HCT116 (cell line): ENCODE measurements at regions not wholly inside any gene's neighbourhood (a gene's known extent, or its start where the extent isn't known, plus 50 kb on each side); places are given as distances from the start of the nearest gene placed in this dataset.

ENCODE experiments used
- ATAC-seq: fragments of 200-7000 bp; cut with Tn5 transposase; 2 replicates; pipeline ENCODE4 v1.9.1; 2020; ENCODE audit warnings: mild to moderate bottlenecking, moderate library complexity
- BruUV-seq: library from RNA; stranded (reverse); fragments of 400-500 nt; replicated peaks from 2 replicates; lab custom pipeline; 2021; lab: Mats Ljungman, UMichigan
- CTCF ChIA-PET: fragments of 300-600 bp; sonication (Branson Sonifier 250); formaldehyde crosslinking; loops from one replicate; lab custom pipeline; 2021; ENCODE audit warnings: antibody characterized with exemption; lab: Charles Lee
- POLR2A ChIA-PET: fragments of 300-600, 350-600 bp; sonication (Branson Sonifier 250); formaldehyde crosslinking; loops from one replicate; lab custom pipeline; 2021; ENCODE audit warnings: antibody characterized with exemption; lab: Charles Lee
- RAD21 ChIA-PET, 2 experiments: fragments of 300-600 bp; sonication (Branson Sonifier 250); formaldehyde crosslinking; loops; one replicate each; lab custom pipeline; 2023; ENCODE audit warnings: low total read pairs in 2 of 2; ENCODE audit not compliant: uncharacterized antibody in 2 of 2, unreplicated experiment in 2 of 2, low non-redundant PET in 1 of 2; lab: Charles Lee
- DNase-seq: peaks from one replicate; pipeline ENCODE4 v3.0.0-alpha.2; 2010; ENCODE audit warnings: low read depth, low spot score
- H2AFZ ChIP-seq: fragments of 200-600 bp; shearing (Covaris generic), sonication (generic); 2 replicates; pipeline ENCODE4 v1.6.1; 2017; ENCODE audit warnings: low read depth, mixed run types, mixed read lengths, antibody characterized with exemption, low read length; ENCODE audit not compliant: poor library complexity, severe bottlenecking
- H3K27ac ChIP-seq: 2 replicates; pipeline ENCODE4 v1.5.1; 2012; ENCODE audit warnings: low read depth, low read length
- H3K27me3 ChIP-seq: fragments of 200-600 bp; sonication (generic); 2 replicates; pipeline ENCODE4 v1.6.1; 2016; ENCODE audit warnings: mixed run types, low read length, mixed read lengths; ENCODE audit not compliant: insufficient read depth
- H3K36me3 ChIP-seq, 2 experiments: fragments of 200-500 bp in 1 of 2; fragments of 200-600 bp in 1 of 2; sonication (Bioruptor generic) in 1 of 2; sonication (generic) in 1 of 2; 2 replicates each; pipeline versions ENCODE4 v1.5.1 to v1.6.1; 2014 to 2016; ENCODE audit warnings: low read length in 2 of 2, inconsistent platforms in 1 of 2, mixed read lengths in 1 of 2, mixed run types in 1 of 2; ENCODE audit not compliant: insufficient read depth in 2 of 2, control insufficient read depth in 1 of 2
- H3K4me1 ChIP-seq, 2 experiments: fragments of 200-600 bp in 1 of 2; sonication (generic) in 1 of 2; 2 replicates each; pipeline versions ENCODE4 v1.5.1 to v1.6.1; 2012 to 2017; ENCODE audit warnings: low read length in 2 of 2, inconsistent platforms in 1 of 2, mild to moderate bottlenecking in 1 of 2, mixed read lengths in 1 of 2, mixed run types in 1 of 2, moderate library complexity in 1 of 2; ENCODE audit not compliant: insufficient read depth in 2 of 2, control insufficient read depth in 1 of 2
- H3K4me2 ChIP-seq: fragments of 200-600 bp; sonication (generic); 2 replicates; pipeline ENCODE4 v1.6.1; 2017; ENCODE audit warnings: mixed run types, low read length, mixed read lengths
- H3K4me3 ChIP-seq, 2 experiments: fragments of 200-600 bp in 1 of 2; sonication (generic) in 1 of 2; replicated peaks in 1 of 2; 2 replicates each; pipeline ENCODE4 v1.5.1; 2011 to 2016; ENCODE audit warnings: low read length in 2 of 2, control low read depth in 1 of 2, low read depth in 1 of 2, mild to moderate bottlenecking in 1 of 2, mixed read lengths in 1 of 2, mixed run types in 1 of 2
- H3K79me2 ChIP-seq: fragments of 200-600 bp; sonication (generic); 2 replicates; pipeline ENCODE4 v1.6.1; 2017; ENCODE audit warnings: mild to moderate bottlenecking, mixed run types, low read length, moderate library complexity, mixed read lengths; ENCODE audit not compliant: insufficient read depth
- H3K9ac ChIP-seq: fragments of 200-600 bp; sonication (generic); 2 replicates; pipeline ENCODE4 v1.6.1; 2016; ENCODE audit warnings: low read length, mixed read lengths
- H3K9me2 ChIP-seq: fragments of 200-600 bp; sonication (generic), shearing (Covaris generic); 2 replicates; pipeline ENCODE4 v1.6.1; 2017; ENCODE audit warnings: mixed run types, mild to moderate bottlenecking, moderate library complexity; ENCODE audit not compliant: insufficient read depth
- H3K9me3 ChIP-seq, 2 experiments: fragments of 200-500 bp in 1 of 2; fragments of 200-600 bp in 1 of 2; sonication (Bioruptor generic) in 1 of 2; sonication (generic) in 1 of 2; 2 replicates each; pipeline ENCODE4 v1.6.1; 2014 to 2017; ENCODE audit warnings: low read length in 2 of 2, mixed read lengths in 2 of 2, inconsistent platforms in 1 of 2, low read depth in 1 of 2, mild to moderate bottlenecking in 1 of 2, mixed run types in 1 of 2, moderate library complexity in 1 of 2; ENCODE audit not compliant: control insufficient read depth in 1 of 2, insufficient read depth in 1 of 2
- H4K20me1 ChIP-seq: fragments of 200-600 bp; sonication (generic), shearing (Covaris generic); 2 replicates; pipeline ENCODE4 v1.6.1; 2017; ENCODE audit warnings: mixed run types, mild to moderate bottlenecking, moderate library complexity; ENCODE audit not compliant: insufficient read depth
- EGR1 ChIP-seq: IDR thresholded peaks from 2 replicates; pipeline ENCODE4 v1.6.1; 2012; ENCODE audit warnings: low read depth
- ELF1 ChIP-seq: IDR thresholded peaks from 2 replicates; pipeline ENCODE4 v1.6.1; 2012; ENCODE audit warnings: low read depth, borderline replicate concordance
- EZH2phosphoT487 ChIP-seq: fragments of 200-600 bp; IDR thresholded peaks from 2 replicates; pipeline ENCODE4 v1.6.1; 2018; ENCODE audit warnings: antibody characterized with exemption, borderline replicate concordance
- FOSL1 ChIP-seq: IDR thresholded peaks from 2 replicates; pipeline ENCODE4 v1.6.1; 2012; ENCODE audit warnings: low read depth
- POLR2A ChIP-seq: IDR thresholded peaks from 2 replicates; pipeline ENCODE4 v1.7.0; 2011; ENCODE audit warnings: borderline replicate concordance; ENCODE audit not compliant: insufficient read depth, insufficient read length; ENCODE audit errors: extremely low read depth
- POLR2AphosphoS5 ChIP-seq: IDR thresholded peaks from 2 replicates; pipeline ENCODE4 v1.6.1; 2011; ENCODE audit warnings: mild to moderate bottlenecking, low read depth, low read length, moderate library complexity
- RAD21 ChIP-seq: IDR thresholded peaks from 2 replicates; pipeline ENCODE4 v1.6.1; 2012; ENCODE audit warnings: low read depth, mild to moderate bottlenecking
- SIN3A ChIP-seq: IDR thresholded peaks from 2 replicates; pipeline ENCODE4 v1.6.1; 2012; ENCODE audit warnings: low read depth
- SP1 ChIP-seq: IDR thresholded peaks from 2 replicates; pipeline ENCODE4 v1.6.1; 2012; ENCODE audit warnings: low read depth
- SRF ChIP-seq: IDR thresholded peaks from 2 replicates; pipeline ENCODE4 v1.6.1; 2012; ENCODE audit warnings: low read depth
- TCF7L2 ChIP-seq: IDR thresholded peaks from 2 replicates; pipeline ENCODE4 v1.7.0; 2011; ENCODE audit warnings: borderline replicate concordance, inconsistent platforms; ENCODE audit not compliant: insufficient read depth, insufficient read length; ENCODE audit errors: extremely low read depth
- YY1 ChIP-seq: IDR thresholded peaks from 2 replicates; pipeline ENCODE4 v1.6.1; 2011; ENCODE audit warnings: low read length, low read depth, moderate library complexity, mild to moderate bottlenecking; ENCODE audit not compliant: insufficient replicate concordance; ENCODE audit errors: extremely low read depth
- ZNF274 ChIP-seq: fragments of 200-500 bp; sonication (Bioruptor generic); IDR thresholded peaks from 2 replicates; pipeline ENCODE4 v1.6.1; 2014; ENCODE audit warnings: mild to moderate bottlenecking, low read depth, low read length, inconsistent platforms
- intact Hi-C: fragments of 100-400 bp; cut with micrococcal nuclease; formaldehyde crosslinking; loops from 2 replicates; pipeline ENCODE4 v1.10.0; 2022
- TF ChIP-seq, protein P1 (sequence below): IDR thresholded peaks from 2 replicates; pipeline ENCODE4 v1.6.1; 2012

- H3K4me2 ChIP-seq = no peak overlapping the region
- POLR2A ChIA-PET = no interaction called here
Measured at GRCh38 chr21:38930853-38931252, 125.1 kb downstream of the ETS2 start.

DNA sequence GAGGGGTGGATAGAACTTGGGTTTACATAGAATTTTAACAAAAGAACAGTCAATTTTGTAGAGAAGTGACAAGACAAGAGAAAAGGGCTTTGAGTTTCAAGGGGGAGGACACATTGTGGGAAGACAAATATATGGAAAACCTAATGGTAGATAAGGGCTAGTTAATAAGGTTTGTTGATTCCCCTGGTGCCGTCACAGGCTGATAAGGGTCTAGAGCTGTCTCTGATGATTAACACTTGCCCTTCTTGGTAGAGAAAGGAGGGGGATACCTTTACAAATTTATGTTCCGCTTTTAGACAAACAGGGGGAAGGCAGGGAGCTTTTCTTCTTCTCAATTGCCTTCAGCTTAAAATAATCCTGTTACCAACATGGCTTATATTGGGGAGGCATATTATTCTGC, 124.3 kb downstream of the ETS2 start:
- Histone ChIP-seq H3K9me3 (no peaks in the 10 kb centered on the region), H3K4me3 (no peak overlapping the region), H4K20me1 (no peaks in the 10 kb centered on the region), H3K4me2 (no peak overlapping the region), H2AFZ (no peak overlapping the region), H3K9ac (no peak overlapping the region), H3K27me3 (no peaks in the 10 kb centered on the region), H3K4me1 (peaks cover 12% of the 10 kb centered on the region in 2 experiments), H3K36me3 (no peaks in the 10 kb centered on the region), H3K27ac (no peak overlapping the region), H3K79me2 (no peaks in the 10 kb centered on the region), H3K9me2 (no peaks in the 10 kb centered on the region)
- DNase-seq = no peak
- CTCF ChIA-PET = no interaction called here
- BruUV-seq = no TSS peak
- TF ChIP-seq POLR2AphosphoS5 = no peak
- no peak for TF ChIP-seq SRF
- no peak for TF ChIP-seq SP1
- no peak for TF ChIP-seq RAD21
- no peak for TF ChIP-seq TCF7L2
- TF ChIP-seq EZH2phosphoT487 = no peak
- TF ChIP-seq, protein P1, sequence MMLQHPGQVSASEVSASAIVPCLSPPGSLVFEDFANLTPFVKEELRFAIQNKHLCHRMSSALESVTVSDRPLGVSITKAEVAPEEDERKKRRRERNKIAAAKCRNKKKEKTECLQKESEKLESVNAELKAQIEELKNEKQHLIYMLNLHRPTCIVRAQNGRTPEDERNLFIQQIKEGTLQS = no peak
- no peak for TF ChIP-seq SIN3A
- TF ChIP-seq ELF1 = no peak
- no peak for TF ChIP-seq POLR2A
- intact Hi-C loops = no loop called here
- RAD21 ChIA-PET = no interaction called here
- POLR2A ChIA-PET = no interaction called here
- ATAC-seq = no peak

More at GRCh38 chr21:38930853-38931252, 125.1 kb downstream of the ETS2 start:
- H3K79me2 ChIP-seq = no peaks in the 10 kb centered on the region
- no peaks in the 10 kb centered on the region for H3K27me3 ChIP-seq
- peaks cover 6 to 7% of the 10 kb centered on the region in 2 experiments for H3K4me1 ChIP-seq
- H4K20me1 ChIP-seq = no peaks in the 10 kb centered on the region
- no peak overlapping the region for H3K27ac ChIP-seq
- H3K36me3 ChIP-seq = no peaks in the 10 kb centered on the region
- H3K9me2 ChIP-seq = no peaks in the 10 kb centered on the region
- no peaks in the 10 kb centered on the region for H3K9me3 ChIP-seq
- H3K9ac ChIP-seq = no peak overlapping the region
- ChIA-PET CTCF (no interaction called here), RAD21 (no interaction called here)
- H2AFZ ChIP-seq = no peak overlapping the region
- DNase-seq (no peak), ATAC-seq (no peak)
- no peak overlapping the region for H3K4me3 ChIP-seq
- intact Hi-C loops = no loop called here
- no TSS peak for BruUV-seq
- TF ChIP-seq SIN3A (no peak), EGR1 (no peak), YY1 (no peak), FOSL1 (no peak), SRF (no peak), ZNF274 (no peak), EZH2phosphoT487 (no peak), POLR2AphosphoS5 (no peak)
- TF ChIP-seq, all 23 proteins: peak for 0
